Vagina (tissue), 2 donors: ENCODE measurements at regions not wholly inside any gene's neighbourhood (a gene's known extent, or its start where the extent isn't known, plus 50 kb on each side); places are given as distances from the start of the nearest gene placed in this dataset.

Experiments
- CTCF ChIP-seq, 3 experiments: fragments of 450-650 bp in 2 of 3; fragments of 200-600 bp in 1 of 3; sonication (generic) in 1 of 3; IDR thresholded peaks; one replicate each; pipeline ENCODE4 v1.5.1; 2017 to 2019; ENCODE audit warnings: antibody characterized with exemption in 3 of 3, mild to moderate bottlenecking in 2 of 3, moderate library complexity in 2 of 3
- POLR2A ChIP-seq, 2 donors: fragments of 450-650 bp; IDR thresholded peaks; one replicate each; pipeline ENCODE4 v1.6.1; 2017; ENCODE audit warnings: antibody characterized with exemption in 2 of 2, mild to moderate bottlenecking in 2 of 2, moderate library complexity in 2 of 2
- POLR2AphosphoS5 ChIP-seq, 2 donors: sonication (generic); formaldehyde crosslinking; IDR thresholded peaks; one replicate each; pipeline ENCODE4 v1.9.0; 2017; ENCODE audit warnings: antibody characterized with exemption in 2 of 2, mild to moderate bottlenecking in 2 of 2, low read depth in 1 of 2; ENCODE audit not compliant: insufficient read depth in 1 of 2

GRCh38 chr5:63409737-63410136 is 552.5 kb downstream of the HTR1A start:
- TF ChIP-seq POLR2A (IDR thresholded peaks at IDR 0.05), result no peak
- TF ChIP-seq CTCF (IDR thresholded peaks at IDR 0.05), result no peak
- no peak for TF ChIP-seq POLR2AphosphoS5 (IDR thresholded peaks at IDR 0.05; ENCODE audit: insufficient read depth in 1 of 2, low read depth in 1 of 2)
